GM23338 (cell line): ENCODE measurements at regions not wholly inside any gene's neighbourhood (a gene's known extent, or its start where the extent isn't known, plus 50 kb on each side); places are given as distances from the start of the nearest gene placed in this dataset.

Experiments
- ATAC-seq: fragments of 200-7000 bp; cut with Tn5 transposase; 3 replicates; pipeline ENCODE4 v1.9.1; 2020
- DNase-seq: peaks from one replicate; pipeline ENCODE4 v3.0.0-alpha.2; 2015; ENCODE audit warnings: low spot score
- H2AFZ ChIP-seq: fragments of 200-600 bp; sonication (generic); 2 replicates; pipeline ENCODE4 v1.8.0; 2016; ENCODE audit warnings: antibody characterized with exemption, mild to moderate bottlenecking, moderate library complexity
- H3F3A ChIP-seq: fragments of 200-600 bp; sonication (generic); replicated peaks from 2 replicates; pipeline ENCODE4 v1.8.0; 2017; ENCODE audit warnings: antibody characterized with exemption, mixed run types, low read depth
- H3K27ac ChIP-seq: fragments of 200-600 bp; sonication (generic); 2 replicates; pipeline ENCODE4 v1.6.1; 2016; ENCODE audit warnings: low read depth
- H3K27me3 ChIP-seq: fragments of 200-600 bp; sonication (generic); 2 replicates; pipeline ENCODE4 v1.8.0; 2016; ENCODE audit warnings: mild to moderate bottlenecking, mixed run types, moderate library complexity; ENCODE audit not compliant: insufficient read depth
- H3K36me3 ChIP-seq: fragments of 200-600 bp; sonication (generic); 2 replicates; pipeline ENCODE4 v1.8.0; 2016; ENCODE audit warnings: mild to moderate bottlenecking; ENCODE audit not compliant: insufficient read depth
- H3K4me1 ChIP-seq: fragments of 200-600 bp; sonication (generic); 2 replicates; pipeline ENCODE4 v1.8.0; 2016; ENCODE audit warnings: mild to moderate bottlenecking, moderate library complexity; ENCODE audit not compliant: insufficient read depth
- H3K4me2 ChIP-seq: fragments of 200-600 bp; sonication (generic); 2 replicates; pipeline ENCODE4 v1.7.1; 2017; ENCODE audit warnings: mixed run types
- H3K4me3 ChIP-seq: fragments of 200-600 bp; sonication (generic); 2 replicates; pipeline ENCODE4 v1.6.1; 2016; ENCODE audit warnings: mixed run types
- H3K79me2 ChIP-seq: fragments of 200-600 bp; sonication (generic); replicated peaks from 2 replicates; pipeline ENCODE4 v1.8.0; 2017; ENCODE audit warnings: mild to moderate bottlenecking; ENCODE audit not compliant: insufficient read depth
- H3K9me2 ChIP-seq: fragments of 200-600 bp; sonication (generic); 2 replicates; pipeline ENCODE4 v1.8.0; 2017; ENCODE audit not compliant: insufficient read depth
- H4K20me1 ChIP-seq: fragments of 200-600 bp; sonication (generic); replicated peaks from 2 replicates; pipeline ENCODE4 v1.8.0; 2017; ENCODE audit warnings: mild to moderate bottlenecking; ENCODE audit not compliant: insufficient read depth
- H3K27ac Mint-ChIP-seq: 2 replicates; pipeline ENCODE4 v1.8.0; 2020; ENCODE audit warnings: inconsistent platforms, mild to moderate bottlenecking, moderate library complexity, mixed read lengths
- H3K27me3 Mint-ChIP-seq: 3 replicates; pipeline ENCODE4 v1.8.0; 2022; ENCODE audit warnings: low read depth, mild to moderate bottlenecking, moderate library complexity, mixed read lengths, inconsistent platforms; ENCODE audit not compliant: insufficient read depth, poor library complexity
- H3K36me3 Mint-ChIP-seq: 3 replicates; pipeline ENCODE4 v1.8.0; 2021; ENCODE audit warnings: low read depth, mild to moderate bottlenecking, inconsistent platforms, moderate library complexity, mixed read lengths
- H3K4me1 Mint-ChIP-seq: 3 replicates; pipeline ENCODE4 v1.8.0; 2020; ENCODE audit warnings: mild to moderate bottlenecking, inconsistent platforms, mixed read lengths
- H3K4me3 Mint-ChIP-seq: 3 replicates; pipeline ENCODE4 v1.8.0; 2021; ENCODE audit warnings: moderate library complexity, mild to moderate bottlenecking, inconsistent platforms, mixed read lengths
- H3K9me3 Mint-ChIP-seq: 3 replicates; pipeline ENCODE4 v1.8.0; 2020; ENCODE audit warnings: moderate library complexity, mild to moderate bottlenecking, inconsistent platforms, mixed read lengths
- CREB1 ChIP-seq: fragments of 250-450 bp; sonication (Bioruptor Pico); IDR thresholded peaks from 2 replicates; pipeline ENCODE4 v1.5.0; 2020; ENCODE audit warnings: low read depth, mild to moderate bottlenecking, moderate library complexity
- CTCF ChIP-seq, 2 experiments: fragments of 200-600 bp in 1 of 2; sonication (generic) in 1 of 2; conservative IDR thresholded peaks; 2 replicates each; pipeline versions ENCODE4 v1.5.1 to v1.6.1; 2016 to 2017; ENCODE audit warnings: antibody characterized with exemption in 2 of 2, low read depth in 2 of 2, mild to moderate bottlenecking in 2 of 2, moderate library complexity in 1 of 2
- ETS1 ChIP-seq: IDR thresholded peaks from 2 replicates; pipeline ENCODE4 v1.6.1; 2016; ENCODE audit warnings: antibody characterized with exemption
- EZH2 ChIP-seq: fragments of 200-600 bp; sonication (generic); IDR thresholded peaks from one replicate; pipeline ENCODE4 v1.8.0; 2017; ENCODE audit warnings: antibody characterized with exemption, mild to moderate bottlenecking, low read depth; ENCODE audit not compliant: unreplicated experiment
- JUNB ChIP-seq: IDR thresholded peaks from one replicate; pipeline ENCODE4 v1.6.1; 2016; ENCODE audit warnings: antibody characterized with exemption; ENCODE audit not compliant: unreplicated experiment
- NANOG ChIP-seq: IDR thresholded peaks from 2 replicates; pipeline ENCODE4 v1.6.1; 2016; ENCODE audit warnings: antibody characterized with exemption, borderline replicate concordance
- POLR2AphosphoS5 ChIP-seq: IDR thresholded peaks from 2 replicates; pipeline ENCODE4 v1.6.1; 2016; ENCODE audit warnings: antibody characterized with exemption, low read depth
- REST ChIP-seq: IDR thresholded peaks from one replicate; pipeline ENCODE4 v1.6.1; 2018; ENCODE audit warnings: antibody characterized with exemption; ENCODE audit not compliant: unreplicated experiment
- STAT1 ChIP-seq: IDR thresholded peaks from one replicate; pipeline ENCODE4 v1.6.1; 2016; ENCODE audit warnings: antibody characterized with exemption; ENCODE audit not compliant: unreplicated experiment
- ZNF114 ChIP-seq: fragments of 250-450 bp; sonication (Bioruptor Pico); IDR thresholded peaks from 2 replicates; pipeline ENCODE4 v1.5.0; 2020; ENCODE audit warnings: mild to moderate bottlenecking, moderate library complexity
- ZNF331 ChIP-seq: fragments of 250-450 bp; sonication (Bioruptor Pico); IDR thresholded peaks from 2 replicates; pipeline ENCODE4 v1.5.0; 2020; ENCODE audit warnings: low read depth, mild to moderate bottlenecking, moderate library complexity

- H3K27me3 Mint-ChIP-seq: no peaks in the 10 kb centered on the region
- no peak for DNase-seq
- no peaks in the 10 kb centered on the region for H4K20me1 ChIP-seq
- no peaks in the 10 kb centered on the region for H3K9me3 Mint-ChIP-seq
- no peak for ATAC-seq
- no peaks in the 10 kb centered on the region for H3K9me2 ChIP-seq
- no peak overlapping the region for H2AFZ ChIP-seq
- TF ChIP-seq ETS1: no peak
- no peak for TF ChIP-seq ZNF114
- TF ChIP-seq REST: no peak
- TF ChIP-seq NANOG: no peak
- no peak for TF ChIP-seq JUNB
- no peak for TF ChIP-seq STAT1
- TF ChIP-seq CREB1 (CRISPR knock-in tag): no peak
- TF ChIP-seq POLR2AphosphoS5: no peak
- no peak for TF ChIP-seq ZNF331 (CRISPR knock-in tag)
- no peak for TF ChIP-seq CTCF (conservative IDR thresholded peaks at IDR 0.05; ENCODE audit: low read depth in 2 of 2)
- TF ChIP-seq EZH2: no peak
- H3K27me3 ChIP-seq: no peaks in the 10 kb centered on the region
- H3K4me3 ChIP-seq: no peak overlapping the region
- H3K36me3 Mint-ChIP-seq: no peaks in the 10 kb centered on the region
- H3K4me2 ChIP-seq: no peak overlapping the region
- no peaks in the 10 kb centered on the region for H3F3A ChIP-seq
- no peak overlapping the region for H3K27ac Mint-ChIP-seq
- no peak overlapping the region for H3K27ac ChIP-seq
- H3K4me1 ChIP-seq: no peaks in the 10 kb centered on the region
- no peak overlapping the region for H3K4me3 Mint-ChIP-seq
- H3K36me3 ChIP-seq: no peaks in the 10 kb centered on the region
- H3K79me2 ChIP-seq: no peaks in the 10 kb centered on the region
- H3K4me1 Mint-ChIP-seq: no peaks in the 10 kb centered on the region; the same call in 2 of the 3 replicates
Measured at GRCh38 chrX:150017868-150018267, 79.6 kb upstream of the EOLA2 start.
